ELR (cell line): ENCODE measurements at regions not wholly inside any gene's neighbourhood (a gene's known extent, or its start where the extent isn't known, plus 50 kb on each side); places are given as distances from the start of the nearest gene placed in this dataset.

ENCODE experiments used
- DNase-seq: peaks from one replicate; pipeline ENCODE4 v3.0.0-alpha.2; 2015; ENCODE audit warnings: low read depth

DNA sequence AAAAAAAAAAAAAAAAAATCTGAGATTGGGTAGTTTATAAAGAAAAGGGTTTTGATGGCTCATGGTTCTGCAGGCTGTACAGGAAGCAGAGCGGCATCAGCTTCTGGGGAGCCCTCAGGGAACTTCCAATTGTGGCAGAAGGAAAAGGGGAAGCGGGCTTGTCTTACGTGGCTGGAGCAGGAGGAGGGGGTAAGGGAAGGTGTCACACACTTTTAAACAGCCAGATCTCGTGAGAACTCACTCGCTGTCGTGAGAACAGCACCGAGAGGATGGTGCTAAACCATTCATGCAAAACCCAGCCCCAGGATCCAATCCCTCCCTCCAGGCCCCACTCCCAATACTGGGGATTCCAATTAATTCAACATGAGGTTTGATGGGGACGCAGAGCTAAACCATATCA, 806.2 kb downstream of the TBC1D22A start:
- no peak for DNase-seq

DNA sequence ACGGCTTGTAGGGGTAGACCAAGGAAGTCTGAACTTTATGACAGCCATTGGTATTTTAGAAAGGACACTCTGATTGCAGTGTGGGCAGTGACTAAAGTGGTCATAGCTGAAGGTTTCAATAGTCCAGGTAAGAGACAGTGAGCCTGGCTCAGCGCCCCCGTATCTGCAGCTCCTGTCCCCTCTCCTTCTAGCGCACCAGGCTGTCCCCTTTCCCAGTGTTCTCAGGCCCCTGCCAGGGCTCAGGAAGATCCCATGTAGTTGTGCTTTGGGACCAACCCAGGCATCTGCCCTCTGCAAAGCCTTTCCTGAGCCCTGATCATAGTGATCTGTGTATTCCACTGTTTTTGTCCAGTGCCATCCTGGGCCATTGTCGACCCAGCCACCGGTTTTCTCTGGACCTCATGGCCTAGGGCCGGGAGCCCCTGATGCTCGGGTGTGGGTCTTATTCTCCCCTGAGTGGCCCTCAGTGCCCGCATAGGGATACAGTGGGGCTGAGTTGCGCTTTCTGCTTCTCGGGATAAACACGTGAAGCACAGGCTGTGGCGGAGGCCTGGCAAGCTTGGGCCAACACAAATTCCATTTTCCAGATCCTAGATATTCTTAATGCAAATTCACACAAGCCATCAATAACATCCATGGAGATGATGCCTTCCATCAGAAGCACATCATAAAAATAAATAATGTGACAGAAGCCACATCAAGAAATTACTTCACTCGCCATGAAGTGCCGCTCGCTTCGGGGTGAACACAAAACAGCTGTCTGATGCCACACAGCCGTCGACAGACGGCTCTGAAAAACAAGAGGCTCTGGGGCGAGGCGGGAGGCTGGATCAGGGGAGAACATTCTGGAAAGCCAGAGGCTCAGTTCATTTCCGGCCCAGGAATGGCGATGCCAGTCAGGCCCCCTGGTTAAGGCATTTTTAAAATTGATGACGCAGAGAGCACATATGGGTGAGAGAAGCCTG, 805.0 kb downstream of the TBC1D22A start:
- no peak for DNase-seq

DNA sequence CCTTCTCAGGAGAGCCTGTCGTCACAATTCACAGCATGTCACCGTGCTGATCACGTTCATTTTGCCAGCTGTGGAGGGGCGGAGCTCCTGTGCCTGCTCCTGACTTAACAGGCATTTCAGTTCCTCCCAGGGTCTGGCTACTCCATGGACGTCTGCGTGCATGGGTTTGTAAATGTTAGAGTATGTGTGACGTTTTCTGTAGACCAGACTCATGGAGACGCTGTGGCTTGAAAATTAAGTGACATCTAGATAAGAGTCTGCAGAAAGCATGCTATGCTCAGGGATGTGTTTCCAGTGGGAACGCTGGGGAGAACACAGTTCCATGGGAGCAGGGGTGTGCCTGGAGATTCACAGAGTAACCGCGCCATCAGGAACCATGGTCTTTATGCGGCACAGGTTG, 804.0 kb downstream of the TBC1D22A start:
- DNase-seq, result no peak

DNA sequence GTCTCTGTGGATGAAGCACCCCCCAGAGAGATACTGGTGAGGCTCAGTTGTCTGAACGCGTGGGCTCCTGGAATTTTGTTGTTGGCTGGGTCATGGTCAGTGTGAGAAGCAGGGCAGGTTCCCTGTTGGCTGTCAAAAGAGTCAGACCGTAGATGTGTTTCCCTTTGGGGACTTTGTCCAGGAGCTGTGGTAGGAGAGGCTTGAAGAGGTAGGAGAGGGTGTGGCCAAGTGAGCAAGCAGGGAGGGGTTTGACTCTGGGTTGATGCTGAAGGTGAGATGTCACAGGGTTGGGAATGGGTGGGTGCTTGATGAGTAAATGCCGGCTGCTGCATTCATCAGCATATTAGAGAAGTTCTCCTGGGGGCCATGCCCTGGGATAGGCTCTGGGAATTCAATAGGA, 803.2 kb downstream of the TBC1D22A start:
- DNase-seq, result no peak

DNA sequence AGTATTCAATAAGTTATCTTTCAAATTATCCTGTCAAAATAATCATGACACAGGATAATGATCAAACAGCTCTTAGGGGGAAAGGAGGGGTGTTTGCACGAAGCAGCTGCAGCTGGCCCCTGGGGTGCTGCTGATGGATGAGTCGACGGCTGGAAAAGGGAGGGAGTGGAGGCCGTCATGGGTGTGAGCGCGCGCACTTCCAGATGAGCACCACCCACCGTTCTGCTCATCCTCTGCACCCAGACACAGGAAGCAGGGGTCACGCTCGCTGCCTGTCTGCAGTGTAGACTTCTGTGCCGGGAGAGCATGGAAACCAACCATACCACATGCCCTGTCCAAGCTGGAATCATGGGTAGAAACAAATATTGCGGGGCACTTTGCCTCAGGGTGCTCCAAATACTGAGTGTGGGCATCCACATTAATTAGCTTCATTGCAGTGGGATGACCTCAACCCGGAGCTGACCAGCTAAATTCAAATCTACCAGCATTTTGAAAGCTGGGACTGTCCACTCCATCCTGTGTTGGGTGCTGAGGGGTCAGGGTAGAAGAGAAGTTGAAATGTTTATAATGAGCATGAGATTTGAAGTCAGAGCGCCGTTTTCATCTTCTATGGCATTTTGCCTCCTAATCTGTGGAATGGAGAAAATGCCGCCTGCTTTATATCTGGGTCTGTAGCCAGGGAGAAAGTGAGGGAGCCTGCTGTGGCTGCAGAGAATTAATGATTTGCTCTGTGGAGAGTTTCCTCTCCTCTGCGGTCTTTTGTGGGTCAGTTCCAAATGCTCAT, 802.4 kb downstream of the TBC1D22A start:
- DNase-seq, result no peak

DNA sequence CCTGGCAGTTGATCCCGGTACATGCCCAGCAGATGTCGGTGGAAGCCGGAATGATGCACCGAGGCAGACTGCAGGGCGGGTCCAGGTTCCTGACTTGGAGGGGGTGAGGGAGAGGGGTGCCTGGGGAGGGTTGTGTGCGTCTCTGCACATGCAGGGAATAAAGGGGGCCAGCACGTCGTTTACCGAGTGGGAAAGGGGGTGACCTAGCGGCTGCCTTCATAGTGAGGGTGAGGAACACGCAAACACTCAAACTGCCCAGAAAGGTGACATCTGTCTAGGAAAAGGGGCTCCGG, 801.7 kb downstream of the TBC1D22A start:
- no peak for DNase-seq

DNA sequence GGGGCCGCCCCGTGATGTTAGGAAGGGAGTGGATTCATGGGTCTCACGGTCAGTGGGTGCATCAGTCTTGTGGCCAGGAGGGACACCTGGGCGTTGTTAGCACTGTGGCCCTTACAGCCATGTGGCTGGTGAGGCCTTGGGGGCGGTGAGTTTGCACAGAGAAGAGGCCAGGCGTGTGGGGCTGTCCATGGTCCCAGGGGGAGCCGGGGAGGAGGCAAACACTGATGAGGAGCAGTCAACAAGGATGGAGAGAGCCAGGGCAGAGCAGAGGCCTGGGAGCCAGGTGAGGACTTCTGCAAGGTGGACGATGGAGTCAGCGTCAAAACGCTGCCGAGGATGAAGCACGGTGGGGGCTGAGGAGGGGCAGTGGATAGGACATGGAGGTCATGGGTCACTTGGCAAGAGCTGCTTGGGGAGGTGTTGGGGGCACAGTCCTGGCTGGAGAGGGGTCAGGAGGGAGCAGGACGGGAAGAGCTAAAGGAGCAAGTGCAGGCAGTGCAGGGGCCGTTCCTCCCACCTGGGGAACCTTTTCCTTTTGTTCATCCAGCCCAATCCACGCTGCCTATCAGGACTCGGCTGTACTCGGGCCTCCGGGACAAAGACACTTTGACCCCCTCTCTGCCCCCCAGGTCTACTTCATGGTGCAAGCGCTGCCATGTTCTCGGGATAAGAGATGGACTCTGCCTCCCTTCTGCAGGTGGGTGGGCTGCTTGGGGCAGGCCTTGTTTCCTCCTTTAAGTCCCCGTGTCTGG, 801.1 kb downstream of the TBC1D22A start:
- no peak for DNase-seq

DNA sequence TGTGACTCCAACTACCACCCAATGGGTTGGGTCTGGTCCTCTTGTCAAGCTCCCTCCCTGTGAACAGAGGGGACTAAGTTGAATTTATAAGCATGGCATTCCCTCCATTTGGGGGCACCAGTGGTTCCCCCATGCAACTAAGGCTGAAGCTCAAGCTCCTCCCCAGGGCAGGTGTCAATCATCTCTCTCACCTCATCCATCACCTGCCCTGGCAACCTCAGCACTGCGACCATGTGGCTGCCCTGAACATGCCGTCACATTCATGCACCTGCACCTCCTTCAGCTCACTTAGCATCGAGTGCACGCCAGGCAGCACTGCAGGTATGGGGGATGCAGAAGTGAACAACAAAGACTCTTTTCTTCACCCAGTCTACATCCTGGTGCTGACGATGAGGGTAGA, 799.3 kb downstream of the TBC1D22A start:
- no peak for DNase-seq

DNA sequence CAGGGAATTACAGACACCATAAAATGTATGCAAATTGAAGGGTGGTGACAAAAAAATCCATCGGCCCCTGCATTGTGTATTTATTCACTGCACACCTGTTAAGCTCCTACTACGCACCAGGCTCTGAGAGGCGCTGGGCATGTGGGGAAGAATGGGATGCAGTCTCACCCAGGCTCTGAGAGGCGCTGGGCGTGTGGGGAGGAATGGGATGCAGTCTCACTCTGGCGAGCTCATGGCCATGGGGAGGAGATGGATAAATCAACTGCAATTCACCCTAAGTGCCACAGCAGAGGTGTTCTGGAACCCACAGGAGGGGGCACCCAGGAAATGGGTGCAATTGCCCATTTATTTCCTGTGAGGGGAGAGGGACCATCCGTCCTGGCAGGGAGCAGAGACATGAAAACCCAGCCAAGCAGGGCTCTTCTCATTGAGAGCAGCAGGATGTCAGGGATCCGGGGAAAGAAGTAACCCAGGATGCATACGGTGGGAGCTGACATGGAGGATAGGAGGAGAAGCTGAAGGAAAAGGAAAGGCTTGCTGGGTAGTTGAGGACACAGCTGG, 798.7 kb downstream of the TBC1D22A start:
- DNase-seq, result no peak

DNA sequence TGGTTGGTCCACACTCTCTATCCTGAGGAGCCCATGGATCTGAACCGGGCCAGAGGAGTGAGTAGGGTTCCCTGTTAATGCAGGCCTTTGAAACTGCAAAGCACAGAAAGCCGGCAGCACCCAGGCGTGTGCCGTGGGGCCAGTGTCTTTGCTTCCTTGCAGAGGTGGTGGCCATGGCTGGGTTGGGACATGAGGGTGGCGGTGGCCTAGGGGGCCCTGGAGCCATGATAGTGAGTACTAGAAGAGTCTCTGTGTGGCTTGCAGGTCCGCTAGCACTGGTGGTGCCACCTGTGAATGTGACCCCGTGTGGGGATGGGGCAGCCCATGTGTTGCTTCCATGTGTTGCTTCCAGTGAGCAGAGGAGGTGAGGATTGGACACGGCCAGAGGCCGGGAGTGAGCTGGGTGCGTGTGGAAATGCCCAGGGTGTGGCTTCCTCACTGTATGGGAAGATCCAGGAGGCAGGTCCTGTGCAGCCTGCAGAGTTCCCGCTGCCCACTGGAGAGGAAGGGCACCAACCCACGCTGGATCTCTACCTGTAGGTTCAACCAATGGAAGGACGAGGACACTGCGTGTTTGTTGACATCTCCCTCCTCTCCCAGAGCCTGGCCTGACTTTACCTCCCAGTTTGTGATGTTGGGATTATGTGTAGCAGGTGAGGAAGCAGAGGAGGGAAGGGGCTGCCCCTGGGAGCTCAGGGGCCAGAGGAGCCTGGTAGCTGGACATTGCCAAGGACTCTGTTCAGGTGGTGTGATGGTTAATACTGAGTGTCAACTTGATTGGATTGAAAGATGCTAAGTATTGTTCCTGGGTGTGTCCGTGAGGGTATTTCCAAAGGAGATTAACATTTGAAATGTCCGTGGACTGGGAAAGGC, 796.6 kb downstream of the TBC1D22A start:
- no peak for DNase-seq

DNA sequence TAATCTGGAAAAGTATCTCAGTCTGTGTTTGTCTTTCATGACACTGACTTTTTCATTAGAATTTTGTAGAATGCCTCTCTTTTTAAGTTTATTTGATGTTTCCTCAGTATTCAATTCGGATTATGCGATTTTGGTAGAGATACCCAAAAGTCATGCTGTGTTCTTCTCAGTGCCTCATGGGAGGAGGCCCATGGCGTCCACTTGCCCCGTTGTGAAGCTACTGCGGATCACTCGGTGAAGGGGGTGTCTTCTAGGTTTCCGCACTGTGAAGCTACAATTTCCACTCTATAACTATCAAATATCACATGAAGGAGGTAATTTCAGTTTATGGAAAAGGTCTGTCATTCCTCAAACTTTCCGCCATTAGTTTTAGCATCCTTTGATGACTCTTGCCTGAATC, 794.0 kb downstream of the TBC1D22A start:
- DNase-seq, result no peak

DNA sequence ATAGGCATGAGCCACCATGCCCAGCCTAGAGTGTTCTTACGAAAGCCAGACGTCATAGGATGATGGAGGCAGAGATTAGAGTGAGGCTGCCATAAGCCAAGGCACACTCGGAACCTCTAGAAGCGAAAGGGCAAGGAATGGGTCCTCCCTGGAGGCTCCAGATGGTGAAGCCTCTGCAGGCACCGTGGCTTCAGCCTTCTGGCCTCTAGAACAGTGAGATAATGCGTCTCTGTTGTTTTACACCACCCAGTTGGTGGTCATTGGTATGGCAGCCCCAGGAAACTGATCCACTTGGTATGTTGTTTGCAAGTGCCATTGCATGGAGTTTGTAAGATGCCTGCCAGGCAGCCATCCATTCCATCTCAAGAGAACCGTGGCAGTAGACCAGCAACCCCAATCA, 791.0 kb downstream of the TBC1D22A start:
- no peak for DNase-seq

DNA sequence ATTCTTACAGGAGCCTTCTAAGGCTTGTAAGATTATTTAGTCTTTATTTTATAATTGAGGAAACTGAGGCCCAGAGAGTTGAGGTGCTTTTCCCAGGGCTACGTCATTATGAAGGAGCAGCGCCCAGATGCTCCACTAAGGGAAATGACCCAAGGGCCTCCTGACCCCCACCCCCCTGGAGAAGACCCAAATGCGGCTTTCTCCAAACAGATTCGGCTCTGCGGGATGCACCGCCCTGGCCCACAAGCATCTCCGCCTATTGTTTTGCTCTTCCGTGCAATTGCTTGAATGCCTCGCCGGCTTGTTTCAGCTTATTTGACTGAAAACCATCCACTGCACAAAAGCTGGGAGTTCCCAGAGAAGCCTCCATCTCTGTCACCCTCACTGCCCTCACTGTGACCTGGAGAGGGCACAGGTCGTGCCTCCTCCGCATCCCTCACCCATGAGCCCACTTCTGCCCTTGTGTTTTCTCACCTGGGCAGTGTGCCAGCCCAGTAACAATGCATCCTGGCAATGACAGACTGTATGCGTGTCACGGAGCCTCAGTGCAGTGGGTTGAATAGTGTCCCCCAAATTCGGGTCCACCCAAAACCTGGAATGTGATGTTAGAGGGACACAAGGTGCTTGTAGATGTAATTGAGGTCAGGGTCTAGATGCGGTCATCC, 790.2 kb downstream of the TBC1D22A start:
- no peak for DNase-seq

DNA sequence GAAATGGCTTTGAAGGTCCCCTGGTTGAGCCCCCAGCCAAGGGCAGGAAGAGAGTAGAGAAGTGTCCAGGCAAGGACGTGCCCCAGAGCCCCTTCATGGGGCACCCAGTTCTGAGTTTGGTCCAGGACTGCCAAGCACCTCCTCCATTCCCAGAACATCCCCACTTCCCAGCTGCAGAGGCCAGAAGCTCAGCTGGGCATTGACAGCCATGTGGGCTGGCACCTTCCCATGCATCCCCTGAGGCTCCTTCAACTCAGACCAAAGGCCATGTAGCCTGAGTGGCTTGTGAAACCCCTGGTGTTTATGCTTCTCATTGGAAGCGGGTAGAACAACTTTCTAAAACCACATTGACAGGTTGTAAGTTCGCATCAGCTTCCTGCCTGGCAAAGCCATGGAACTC, 789.6 kb downstream of the TBC1D22A start:
- DNase-seq, result no peak

DNA sequence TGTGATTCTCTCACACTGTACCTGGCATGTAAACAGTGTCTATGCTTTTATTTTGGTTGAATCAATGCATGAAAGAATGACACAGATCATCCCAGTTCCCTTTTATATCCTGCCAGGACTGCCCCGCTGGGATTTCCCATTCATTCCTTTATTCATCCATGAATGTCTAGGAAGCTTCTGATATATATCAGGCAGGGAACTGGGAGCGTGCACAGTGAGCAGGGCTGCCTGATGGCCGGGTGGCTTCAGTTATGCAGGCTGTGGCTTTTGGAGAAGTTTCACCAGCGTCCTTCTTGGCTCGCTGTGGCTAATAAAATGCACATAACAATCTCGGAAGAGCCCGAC, 789.0 kb downstream of the TBC1D22A start:
- DNase-seq, result no peak

DNA sequence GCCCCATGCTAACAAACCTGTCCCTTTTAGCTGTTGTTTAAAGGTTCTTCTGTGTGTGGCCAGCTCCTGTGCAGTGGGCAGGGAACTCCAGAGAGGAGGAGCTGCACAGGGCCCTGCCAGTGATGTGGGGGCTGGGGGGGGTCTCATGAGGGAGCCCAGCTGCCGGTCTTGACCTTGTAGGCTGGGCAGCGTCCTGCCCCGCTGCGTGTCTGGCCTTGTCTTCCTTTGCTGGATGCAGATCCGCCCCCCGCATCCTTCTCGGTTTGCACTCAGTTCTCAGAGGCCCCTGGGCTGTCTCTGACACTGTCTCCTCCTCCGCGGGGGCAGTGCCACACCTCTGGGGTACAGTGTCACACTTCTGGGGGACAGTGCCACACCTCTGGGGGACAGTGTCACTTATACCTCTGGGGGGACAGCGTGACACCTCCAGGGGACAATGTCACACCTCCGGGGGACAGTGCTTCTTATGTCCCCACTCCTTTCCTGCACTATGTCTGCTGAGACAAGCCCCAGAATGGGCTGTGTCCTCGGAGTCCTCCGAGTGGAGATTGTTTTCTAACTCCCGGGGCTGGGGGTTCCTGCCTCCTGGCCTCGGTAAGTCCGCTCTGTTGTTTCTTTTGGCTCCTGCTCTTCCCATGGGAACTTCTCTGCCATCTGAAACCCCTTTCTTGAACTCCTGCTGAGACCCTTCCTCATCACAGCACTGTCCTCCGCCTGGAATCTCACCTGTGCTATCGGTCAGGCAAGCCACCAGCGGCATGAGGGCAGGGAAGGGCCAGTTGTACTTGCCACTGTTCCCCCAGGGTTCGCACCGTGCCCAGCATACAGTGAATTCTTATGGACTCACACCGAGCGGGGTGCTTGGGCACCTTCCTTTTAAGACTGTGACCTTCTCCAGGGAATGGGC, 788.3 kb downstream of the TBC1D22A start:
- no peak for DNase-seq

DNA sequence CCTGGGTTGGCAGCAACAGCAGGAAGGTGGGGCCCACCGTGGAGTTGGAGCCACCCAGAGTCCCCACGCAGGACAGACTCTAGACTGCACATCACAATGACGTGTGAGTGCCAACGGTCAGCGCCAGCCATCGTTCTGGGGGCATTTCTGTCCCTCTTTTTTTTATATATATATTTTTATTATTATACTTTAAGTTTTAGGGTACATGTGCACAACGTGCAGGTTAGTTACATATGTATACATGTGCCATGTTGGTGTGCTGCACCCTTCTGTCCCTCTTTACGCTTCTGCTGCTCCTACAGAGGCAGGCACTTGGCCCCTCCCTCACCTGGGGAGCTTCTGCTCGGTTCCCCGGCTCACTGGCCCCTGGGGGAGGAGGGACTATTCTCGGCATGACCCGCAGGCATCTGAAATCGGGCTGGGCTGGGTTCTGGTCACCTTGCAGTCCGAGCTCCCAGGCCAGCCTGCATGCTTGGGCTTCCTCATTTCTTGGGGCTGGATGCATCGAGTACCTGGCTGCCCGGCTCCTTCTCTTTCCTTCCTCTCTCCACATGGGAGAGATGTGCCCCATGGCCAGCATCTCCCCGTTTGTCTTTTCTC, 787.4 kb downstream of the TBC1D22A start:
- DNase-seq, result no peak

DNA sequence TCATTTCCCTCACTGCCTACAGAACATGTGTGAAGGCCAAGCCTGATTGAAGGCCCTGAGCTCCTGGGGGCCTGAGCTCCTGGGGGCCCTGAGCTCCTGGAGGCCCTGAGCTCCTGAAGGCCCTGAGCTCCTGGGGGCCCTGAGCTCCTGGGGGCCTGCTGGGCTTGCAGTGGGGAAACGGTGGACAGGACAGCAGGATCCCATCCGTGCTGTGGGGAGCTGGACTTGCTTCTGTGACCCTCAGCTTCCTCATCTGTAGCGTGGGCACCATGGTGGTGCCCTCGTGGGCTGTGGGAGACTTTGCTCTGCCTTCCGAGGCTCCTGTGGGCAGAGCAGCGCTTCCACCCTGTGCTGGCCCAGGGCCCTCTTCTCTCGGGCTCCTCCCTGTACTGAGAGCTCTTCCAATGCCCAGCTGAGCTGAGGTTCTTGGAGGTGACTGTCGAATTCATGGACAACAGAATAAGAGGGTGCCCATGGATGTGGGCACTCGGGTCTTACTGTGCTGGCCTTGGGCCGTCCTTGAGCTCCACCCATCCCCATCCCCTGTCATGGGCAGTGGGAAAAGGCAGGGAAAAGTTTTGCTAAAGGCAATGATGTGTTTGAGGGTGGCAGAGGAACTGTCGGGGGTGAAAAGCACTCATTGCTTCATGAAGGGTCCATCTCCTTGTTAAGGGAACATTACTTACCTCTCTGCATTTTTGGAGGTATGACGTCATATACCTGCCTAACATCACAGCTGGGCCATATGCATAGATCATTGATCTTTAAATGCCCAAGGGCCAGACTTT, 786.7 kb downstream of the TBC1D22A start:
- DNase-seq, result no peak
